Breast epithelium (tissue), 3 donors: ENCODE measurements at regions not wholly inside any gene's neighbourhood (a gene's known extent, or its start where the extent isn't known, plus 50 kb on each side); places are given as distances from the start of the nearest gene placed in this dataset.

ENCODE experiments used
- CTCF ChIP-seq, 3 donors: fragments of 450-650 bp; IDR thresholded peaks; one replicate each; pipeline ENCODE4 v1.5.1; 2016 to 2017; ENCODE audit warnings: antibody characterized with exemption in 3 of 3, mild to moderate bottlenecking in 3 of 3, moderate library complexity in 3 of 3
- POLR2A ChIP-seq: fragments of 450-650 bp; IDR thresholded peaks from one replicate; pipeline ENCODE4 v1.6.1; 2016; ENCODE audit warnings: antibody characterized with exemption, mild to moderate bottlenecking, moderate library complexity
- POLR2AphosphoS5 ChIP-seq, 3 donors: sonication (generic); formaldehyde crosslinking; IDR thresholded peaks; one replicate each; pipeline ENCODE4 v1.6.1; 2017; ENCODE audit warnings: antibody characterized with exemption in 3 of 3

- no peak for TF ChIP-seq CTCF (IDR thresholded peaks at IDR 0.05)
- no peak for TF ChIP-seq POLR2A
- TF ChIP-seq POLR2AphosphoS5 (IDR thresholded peaks at IDR 0.05) = no peak
Observed at GRCh38 chr21:28269173-28269572, 723.5 kb downstream of the LTN1 start.
